ENCODE measurements at regions not wholly inside any gene's neighbourhood (a gene's known extent, or its start where the extent isn't known, plus 50 kb on each side); places are given as distances from the start of the nearest gene placed in this dataset.

GRCh38 chr2:59149271-59149670 is 908.1 kb upstream of the FANCL start:
- Histone ChIP-seq H3K4me1 (ENCODE audit: control insufficient read depth, insufficient read depth, low read length) (no peaks in the 10 kb centered on the region), H3K27me3 (replicated peaks in 1 of 2; ENCODE audit: control insufficient read depth in 2 of 2, insufficient read depth in 2 of 2, low read length in 1 of 2) (no peaks in the 10 kb centered on the region), H4K20me1 (ENCODE audit: control insufficient read depth, insufficient read depth) (no peaks in the 10 kb centered on the region), H2AFZ (ENCODE audit: control insufficient read depth, low read depth, low read length) (no peak overlapping the region), H3K9ac (ENCODE audit: control insufficient read depth, insufficient read depth, low read length) (no peak overlapping the region), H3K36me3 (ENCODE audit: control insufficient read depth in 2 of 2, insufficient read depth in 2 of 2, low read length in 1 of 2) (no peaks in the 10 kb centered on the region), H3K27ac (ENCODE audit: control insufficient read depth, insufficient read depth) (no peak overlapping the region), H3K79me2 (ENCODE audit: control insufficient read depth, insufficient read depth, low read length) (no peaks in the 10 kb centered on the region), H3K9me3 (replicated peaks; ENCODE audit: control insufficient read depth, insufficient read depth, low read length) (no peaks in the 10 kb centered on the region), H3K4me3 (no peak overlapping the region), H3K4me2 (ENCODE audit: control insufficient read depth, insufficient read depth) (no peak overlapping the region)
- ChIA-PET CTCF (no interaction called here), SMC1A (ENCODE audit: uncharacterized antibody, unreplicated experiment) (no interaction called here), POLR2A (no interaction called here), RAD21 (ENCODE audit: unreplicated experiment) (no interaction called here)
- FAIRE-seq (no peak), ATAC-seq (no peak), DNase-seq (ENCODE audit: low read depth, low spot score) (no peak)
- TF ChIP-seq CBFB (IDR thresholded peaks at IDR 0.05; ENCODE audit: low read depth): no peak
- no peak for TF ChIP-seq RAD21 (IDR thresholded peaks at IDR 0.05; ENCODE audit: insufficient read depth, low read depth, low read length)
- in situ Hi-C loops (cut with MboI): no loop called here
- intact Hi-C loops (cut with micrococcal nuclease; ENCODE audit: unreplicated experiment): no loop called here
- no TSS peak for BruUV-seq (replicated peaks)

- ChIA-PET CTCF (interaction anchor here (1.0 kb wide), 1 partner anchor 10 kb away, joined by 3 read pairs; no protein-coding TSS in a partner anchor), RAD21 (ENCODE audit: unreplicated experiment) (no interaction called here), POLR2A (no interaction called here), SMC1A (ENCODE audit: uncharacterized antibody, unreplicated experiment) (no interaction called here)
- H3K4me2 ChIP-seq (ENCODE audit: control insufficient read depth, insufficient read depth): no peak overlapping the region
- no peak overlapping the region for H3K4me3 ChIP-seq
- no peaks in the 10 kb centered on the region for H3K79me2 ChIP-seq (ENCODE audit: control insufficient read depth, insufficient read depth, low read length)
- no peaks in the 10 kb centered on the region for H3K9me3 ChIP-seq (replicated peaks; ENCODE audit: control insufficient read depth, insufficient read depth, low read length)
- 35% methylated on average over 1 of the region's 1 CpG for WGBS (ENCODE audit: insufficient coverage, insufficient replicate concordance, low lambda C conversion rate, missing lambda C conversion rate)
- ATAC-seq: no peak
- DNase-seq (ENCODE audit: low read depth, low spot score): no peak
- no peaks in the 10 kb centered on the region for H3K4me1 ChIP-seq (ENCODE audit: control insufficient read depth, insufficient read depth, low read length)
- no peak overlapping the region for H3K27ac ChIP-seq (ENCODE audit: control insufficient read depth, insufficient read depth)
- H3K36me3 ChIP-seq (ENCODE audit: control insufficient read depth in 2 of 2, insufficient read depth in 2 of 2, low read length in 1 of 2): no peaks in the 10 kb centered on the region
- no peaks in the 10 kb centered on the region for H3K27me3 ChIP-seq (replicated peaks in 1 of 2; ENCODE audit: control insufficient read depth in 2 of 2, insufficient read depth in 2 of 2, low read length in 1 of 2)
- no peak overlapping the region for H2AFZ ChIP-seq (ENCODE audit: control insufficient read depth, low read depth, low read length)
- no peak for FAIRE-seq
- H4K20me1 ChIP-seq (ENCODE audit: control insufficient read depth, insufficient read depth): no peaks in the 10 kb centered on the region
- BruUV-seq (replicated peaks): no TSS peak
- intact Hi-C loops (cut with micrococcal nuclease; ENCODE audit: unreplicated experiment): no loop called here
- no peak overlapping the region for H3K9ac ChIP-seq (ENCODE audit: control insufficient read depth, insufficient read depth, low read length)
- in situ Hi-C loops (cut with MboI): no loop called here
- no peak for TF ChIP-seq TCF12 (IDR thresholded peaks at IDR 0.05; ENCODE audit: low read depth, low read length)
- no peak for TF ChIP-seq CBFB (IDR thresholded peaks at IDR 0.05; ENCODE audit: low read depth)
- TF ChIP-seq MEF2A (IDR thresholded peaks at IDR 0.05; ENCODE audit: insufficient read depth, low read depth, low read length): no peak
- TF ChIP-seq CHD4 (IDR thresholded peaks at IDR 0.05): no peak
- TF ChIP-seq NR2C2 (IDR thresholded peaks at IDR 0.05; ENCODE audit: borderline replicate concordance, control insufficient read depth, insufficient read length, low read depth): no peak
- TF ChIP-seq GABPA (IDR thresholded peaks at IDR 0.05; ENCODE audit: low read depth): no peak
- no peak for TF ChIP-seq JUNB (IDR thresholded peaks at IDR 0.05)
- no peak for TF ChIP-seq E4F1 (IDR thresholded peaks at IDR 0.05; ENCODE audit: borderline replicate concordance, partially characterized antibody)
- TF ChIP-seq NRF1 (conservative IDR thresholded peaks at IDR 0.05; ENCODE audit: low read depth, low read length): no peak
- no peak for TF ChIP-seq SIN3A (IDR thresholded peaks at IDR 0.05; ENCODE audit: low read depth, low read length)
- TF ChIP-seq E2F8 (IDR thresholded peaks at IDR 0.05; ENCODE audit: low read depth, partially characterized antibody): no peak
These were observed 871.1 kb upstream of the FANCL start for GRCh38 chr2:59112258-59112657.

All from GM12878 (cell line).